Activated CD4-positive, alpha-beta T cell treated with anti-CD3 and anti-CD28 coated beads, Interleukin-2, amount 50 U/mL, for 16 hours (primary cell): ENCODE measurements at regions not wholly inside any gene's neighbourhood (a gene's known extent, or its start where the extent isn't known, plus 50 kb on each side); places are given as distances from the start of the nearest gene placed in this dataset.

ENCODE experiments used
- DNase-seq: peaks from one replicate; pipeline ENCODE4 v3.0.0-alpha.2; 2020

GRCh38 chr4:30879855-30880598 is 159.9 kb downstream of the PCDH7 start:
- no peak for DNase-seq

GRCh38 chr4:30881985-30882384 is 161.8 kb downstream of the PCDH7 start:
- DNase-seq, result no peak

GRCh38 chr4:30882443-30882842 is 162.3 kb downstream of the PCDH7 start:
- no peak for DNase-seq

GRCh38 chr4:30882995-30883675 is 163.0 kb downstream of the PCDH7 start:
- DNase-seq, result no peak

GRCh38 chr4:30901461-30902451 is 181.6 kb downstream of the PCDH7 start:
- no peak for DNase-seq

GRCh38 chr4:30903502-30904214 is 183.5 kb downstream of the PCDH7 start:
- DNase-seq, result no peak

GRCh38 chr4:30904215-30904555 is 184.0 kb downstream of the PCDH7 start:
- no peak for DNase-seq

- DNase-seq, result no peak
Measured at GRCh38 chr4:30904588-30904987, 184.4 kb downstream of the PCDH7 start.

- DNase-seq, result no peak
Measured at GRCh38 chr4:30912098-30912714, 192.0 kb downstream of the PCDH7 start.

GRCh38 chr4:30916337-30917274 is 196.4 kb downstream of the PCDH7 start:
- DNase-seq, result no peak

- no peak for DNase-seq
Measured at GRCh38 chr4:30917946-30918345, 197.8 kb downstream of the PCDH7 start.

GRCh38 chr4:30919458-30919857 is 199.3 kb downstream of the PCDH7 start:
- no peak for DNase-seq

GRCh38 chr4:30920043-30920442 is 199.9 kb downstream of the PCDH7 start:
- DNase-seq, result no peak

- DNase-seq, result no peak
Measured at GRCh38 chr4:30922625-30923024, 202.5 kb downstream of the PCDH7 start.

- no peak for DNase-seq
Measured at GRCh38 chr4:30924495-30924894, 204.3 kb downstream of the PCDH7 start.

- DNase-seq, result no peak
Measured at GRCh38 chr4:30929649-30930048, 209.5 kb downstream of the PCDH7 start.

- no peak for DNase-seq
Measured at GRCh38 chr4:30930276-30930675, 210.1 kb downstream of the PCDH7 start.

GRCh38 chr4:30932581-30932980 is 212.4 kb downstream of the PCDH7 start:
- DNase-seq, result no peak

GRCh38 chr4:30939069-30939468 is 218.9 kb downstream of the PCDH7 start:
- no peak for DNase-seq

- DNase-seq, result no peak
Measured at GRCh38 chr4:30939684-30940083, 219.5 kb downstream of the PCDH7 start.

- no peak for DNase-seq
Measured at GRCh38 chr4:30941641-30942040, 221.5 kb downstream of the PCDH7 start.
